Vagina (tissue), 2 donors: ENCODE measurements at regions not wholly inside any gene's neighbourhood (a gene's known extent, or its start where the extent isn't known, plus 50 kb on each side); places are given as distances from the start of the nearest gene placed in this dataset.

Experiments
- POLR2A ChIP-seq, 2 donors: fragments of 450-650 bp; IDR thresholded peaks; one replicate each; pipeline ENCODE4 v1.6.1; 2017; ENCODE audit warnings: antibody characterized with exemption in 2 of 2, mild to moderate bottlenecking in 2 of 2, moderate library complexity in 2 of 2
- POLR2AphosphoS5 ChIP-seq, 2 donors: sonication (generic); formaldehyde crosslinking; IDR thresholded peaks; one replicate each; pipeline ENCODE4 v1.9.0; 2017; ENCODE audit warnings: antibody characterized with exemption in 2 of 2, mild to moderate bottlenecking in 2 of 2, low read depth in 1 of 2; ENCODE audit not compliant: insufficient read depth in 1 of 2
- TF ChIP-seq, protein P1 (sequence below), 3 experiments: fragments of 450-650 bp in 2 of 3; fragments of 200-600 bp in 1 of 3; sonication (generic) in 1 of 3; IDR thresholded peaks; one replicate each; pipeline ENCODE4 v1.5.1; 2017 to 2019; ENCODE audit warnings: antibody characterized with exemption in 3 of 3, mild to moderate bottlenecking in 2 of 3, moderate library complexity in 2 of 3

DNA sequence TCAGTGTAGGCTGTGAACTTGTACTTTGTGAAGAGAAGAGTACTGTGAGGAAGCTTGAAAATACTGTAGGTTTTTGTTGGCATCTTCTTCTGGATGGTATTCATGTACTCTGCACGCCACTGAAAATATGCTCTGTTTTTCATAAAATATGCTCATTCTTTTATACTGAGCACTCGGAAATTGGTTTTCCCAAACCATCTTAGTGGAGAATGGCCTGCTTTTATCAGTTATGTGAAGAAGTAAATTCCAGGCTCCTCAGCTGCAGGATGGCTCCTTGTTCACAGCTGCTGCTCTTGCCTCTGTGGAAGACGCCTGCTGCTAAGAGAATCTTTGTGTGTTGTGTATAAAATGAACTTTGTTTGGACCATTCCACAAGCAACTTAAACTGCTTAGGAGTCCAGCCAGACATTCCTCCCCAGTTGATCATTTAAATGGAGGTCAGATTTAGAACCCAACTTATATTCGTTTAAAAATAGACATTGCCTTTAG is 443.5 kb upstream of the RGS6 start:
- TF ChIP-seq POLR2AphosphoS5 (IDR thresholded peaks at IDR 0.05; ENCODE audit: insufficient read depth in 1 of 2, low read depth in 1 of 2): no peak
- TF ChIP-seq, protein P1, sequence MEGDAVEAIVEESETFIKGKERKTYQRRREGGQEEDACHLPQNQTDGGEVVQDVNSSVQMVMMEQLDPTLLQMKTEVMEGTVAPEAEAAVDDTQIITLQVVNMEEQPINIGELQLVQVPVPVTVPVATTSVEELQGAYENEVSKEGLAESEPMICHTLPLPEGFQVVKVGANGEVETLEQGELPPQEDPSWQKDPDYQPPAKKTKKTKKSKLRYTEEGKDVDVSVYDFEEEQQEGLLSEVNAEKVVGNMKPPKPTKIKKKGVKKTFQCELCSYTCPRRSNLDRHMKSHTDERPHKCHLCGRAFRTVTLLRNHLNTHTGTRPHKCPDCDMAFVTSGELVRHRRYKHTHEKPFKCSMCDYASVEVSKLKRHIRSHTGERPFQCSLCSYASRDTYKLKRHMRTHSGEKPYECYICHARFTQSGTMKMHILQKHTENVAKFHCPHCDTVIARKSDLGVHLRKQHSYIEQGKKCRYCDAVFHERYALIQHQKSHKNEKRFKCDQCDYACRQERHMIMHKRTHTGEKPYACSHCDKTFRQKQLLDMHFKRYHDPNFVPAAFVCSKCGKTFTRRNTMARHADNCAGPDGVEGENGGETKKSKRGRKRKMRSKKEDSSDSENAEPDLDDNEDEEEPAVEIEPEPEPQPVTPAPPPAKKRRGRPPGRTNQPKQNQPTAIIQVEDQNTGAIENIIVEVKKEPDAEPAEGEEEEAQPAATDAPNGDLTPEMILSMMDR (IDR thresholded peaks at IDR 0.05): no peak
- no peak for TF ChIP-seq POLR2A (IDR thresholded peaks at IDR 0.05)
